ENCODE measurements at regions not wholly inside any gene's neighbourhood (a gene's known extent, or its start where the extent isn't known, plus 50 kb on each side); places are given as distances from the start of the nearest gene placed in this dataset.

DNA sequence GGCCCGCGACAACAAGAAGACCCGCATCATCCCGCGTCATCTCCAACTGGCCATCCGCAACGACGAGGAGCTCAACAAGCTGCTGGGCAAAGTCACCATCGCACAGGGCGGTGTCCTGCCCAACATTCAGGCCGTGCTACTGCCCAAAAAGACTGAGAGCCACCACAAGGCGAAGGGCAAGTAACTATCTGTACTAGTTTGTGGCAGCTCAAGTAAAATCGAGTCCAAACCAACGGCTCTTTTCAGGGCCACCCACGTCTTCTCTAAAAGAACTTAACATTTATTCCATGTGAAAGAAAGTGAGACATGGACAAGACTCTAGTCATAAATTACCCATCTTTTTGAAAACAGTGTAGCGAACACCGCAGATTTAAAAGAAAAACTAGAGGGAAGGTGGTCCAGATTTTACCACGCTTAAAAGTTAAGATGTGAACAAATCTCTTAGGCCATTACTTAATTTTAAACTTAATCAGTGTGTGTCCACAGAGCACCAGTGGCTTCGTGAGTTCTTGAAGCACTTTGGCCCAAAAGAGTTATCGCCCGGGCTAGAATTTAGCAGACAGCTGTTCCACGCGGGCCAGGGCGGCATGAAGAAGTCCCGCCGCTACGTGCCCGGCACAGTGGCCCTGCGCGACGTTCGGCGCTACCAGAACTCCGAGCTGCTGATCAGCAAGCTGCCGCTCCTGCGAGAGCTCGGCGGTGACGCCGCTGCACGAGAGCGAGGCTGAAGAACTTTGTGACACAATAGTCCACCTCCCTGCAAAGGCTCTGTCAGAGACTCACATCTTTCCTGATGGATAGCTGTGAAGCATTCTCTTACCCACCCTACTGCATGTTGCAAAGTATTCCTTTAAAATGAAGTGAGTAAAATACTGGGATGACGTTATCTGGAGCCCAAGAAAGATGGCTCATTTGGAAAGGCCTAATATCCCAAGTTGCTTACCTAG lies 113.9 kb upstream of the PRSS16 start:
- peak; percentile 75 for DNase-seq (ENCODE audit: low spot score)
- Histone ChIP-seq H3K27me3 (ENCODE audit: control insufficient read depth in 4 of 4, insufficient read depth in 4 of 4, low read length in 3 of 4) (peaks cover 0 to 4% (median 0%) of the 10 kb centered on the region in 4 donors), H3K36me3 (ENCODE audit: control insufficient read depth in 4 of 4, insufficient read depth in 3 of 4, low read depth in 1 of 4, low read length in 3 of 4) (peaks cover 0 to 7% (median 2%) of the 10 kb centered on the region in 4 donors), H3K9ac (ENCODE audit: low read depth in 1 of 2, low read length in 2 of 2) (peak overlapping the region in 1 of 2 donors; percentile 82), H3K4me3 (ENCODE audit: low read depth in 1 of 3, low read length in 3 of 3) (peak overlapping the region; percentile 33 to 54 (median 45)), H3K27ac (ENCODE audit: low read depth in 1 of 2, low read length in 2 of 2) (peak overlapping the region; percentile 56 to 79), H3K9me3 (ENCODE audit: control insufficient read depth in 4 of 4, low read length in 3 of 4) (peaks cover 0 to 17% (median under 1%) of the 10 kb centered on the region in 4 donors), H3K4me1 (ENCODE audit: control insufficient read depth in 4 of 4, insufficient read depth in 4 of 4, low read length in 3 of 4) (peaks cover 0 to 19% (median 12%) of the 10 kb centered on the region in 4 donors)
- TF ChIP-seq, protein P1, sequence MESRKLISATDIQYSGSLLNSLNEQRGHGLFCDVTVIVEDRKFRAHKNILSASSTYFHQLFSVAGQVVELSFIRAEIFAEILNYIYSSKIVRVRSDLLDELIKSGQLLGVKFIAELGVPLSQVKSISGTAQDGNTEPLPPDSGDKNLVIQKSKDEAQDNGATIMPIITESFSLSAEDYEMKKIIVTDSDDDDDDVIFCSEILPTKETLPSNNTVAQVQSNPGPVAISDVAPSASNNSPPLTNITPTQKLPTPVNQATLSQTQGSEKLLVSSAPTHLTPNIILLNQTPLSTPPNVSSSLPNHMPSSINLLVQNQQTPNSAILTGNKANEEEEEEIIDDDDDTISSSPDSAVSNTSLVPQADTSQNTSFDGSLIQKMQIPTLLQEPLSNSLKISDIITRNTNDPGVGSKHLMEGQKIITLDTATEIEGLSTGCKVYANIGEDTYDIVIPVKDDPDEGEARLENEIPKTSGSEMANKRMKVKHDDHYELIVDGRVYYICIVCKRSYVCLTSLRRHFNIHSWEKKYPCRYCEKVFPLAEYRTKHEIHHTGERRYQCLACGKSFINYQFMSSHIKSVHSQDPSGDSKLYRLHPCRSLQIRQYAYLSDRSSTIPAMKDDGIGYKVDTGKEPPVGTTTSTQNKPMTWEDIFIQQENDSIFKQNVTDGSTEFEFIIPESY (IDR thresholded peaks at IDR 0.05), result no peak
- TF ChIP-seq TAF1 (conservative IDR thresholded peaks at IDR 0.05), result no peak
- TF ChIP-seq FOXA1 (IDR thresholded peaks at IDR 0.05), result no peak
- TF ChIP-seq GABPA (IDR thresholded peaks at IDR 0.05 in 1 of 2, conservative IDR thresholded peaks at IDR 0.05 in 1 of 2), result no peak
- no peak for TF ChIP-seq SP1 (IDR thresholded peaks at IDR 0.05)
- TF ChIP-seq ATF3 (IDR thresholded peaks at IDR 0.05), result no peak
- TF ChIP-seq CTCF (IDR thresholded peaks at IDR 0.05; ENCODE audit: low read depth, low read length, missing input control), result no peak
- TF ChIP-seq RAD21 (IDR thresholded peaks at IDR 0.05), result no peak
- no peak for TF ChIP-seq NR2F2 (IDR thresholded peaks at IDR 0.05)
- TF ChIP-seq, protein P2, sequence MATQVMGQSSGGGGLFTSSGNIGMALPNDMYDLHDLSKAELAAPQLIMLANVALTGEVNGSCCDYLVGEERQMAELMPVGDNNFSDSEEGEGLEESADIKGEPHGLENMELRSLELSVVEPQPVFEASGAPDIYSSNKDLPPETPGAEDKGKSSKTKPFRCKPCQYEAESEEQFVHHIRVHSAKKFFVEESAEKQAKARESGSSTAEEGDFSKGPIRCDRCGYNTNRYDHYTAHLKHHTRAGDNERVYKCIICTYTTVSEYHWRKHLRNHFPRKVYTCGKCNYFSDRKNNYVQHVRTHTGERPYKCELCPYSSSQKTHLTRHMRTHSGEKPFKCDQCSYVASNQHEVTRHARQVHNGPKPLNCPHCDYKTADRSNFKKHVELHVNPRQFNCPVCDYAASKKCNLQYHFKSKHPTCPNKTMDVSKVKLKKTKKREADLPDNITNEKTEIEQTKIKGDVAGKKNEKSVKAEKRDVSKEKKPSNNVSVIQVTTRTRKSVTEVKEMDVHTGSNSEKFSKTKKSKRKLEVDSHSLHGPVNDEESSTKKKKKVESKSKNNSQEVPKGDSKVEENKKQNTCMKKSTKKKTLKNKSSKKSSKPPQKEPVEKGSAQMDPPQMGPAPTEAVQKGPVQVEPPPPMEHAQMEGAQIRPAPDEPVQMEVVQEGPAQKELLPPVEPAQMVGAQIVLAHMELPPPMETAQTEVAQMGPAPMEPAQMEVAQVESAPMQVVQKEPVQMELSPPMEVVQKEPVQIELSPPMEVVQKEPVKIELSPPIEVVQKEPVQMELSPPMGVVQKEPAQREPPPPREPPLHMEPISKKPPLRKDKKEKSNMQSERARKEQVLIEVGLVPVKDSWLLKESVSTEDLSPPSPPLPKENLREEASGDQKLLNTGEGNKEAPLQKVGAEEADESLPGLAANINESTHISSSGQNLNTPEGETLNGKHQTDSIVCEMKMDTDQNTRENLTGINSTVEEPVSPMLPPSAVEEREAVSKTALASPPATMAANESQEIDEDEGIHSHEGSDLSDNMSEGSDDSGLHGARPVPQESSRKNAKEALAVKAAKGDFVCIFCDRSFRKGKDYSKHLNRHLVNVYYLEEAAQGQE (IDR thresholded peaks at IDR 0.05), result no peak
- no peak for TF ChIP-seq JUND (IDR thresholded peaks at IDR 0.05)
- TF ChIP-seq HNF4G (IDR thresholded peaks at IDR 0.05), result no peak
- TF ChIP-seq HNF4A (conservative IDR thresholded peaks at IDR 0.05), result no peak
- TF ChIP-seq RXRA (IDR thresholded peaks at IDR 0.05), result no peak
- TF ChIP-seq YY1 (IDR thresholded peaks at IDR 0.05), result no peak
- WGBS, result 7% methylated on average over 43 of the region's 43 CpGs
